ENCODE measurements at regions not wholly inside any gene's neighbourhood (a gene's known extent, or its start where the extent isn't known, plus 50 kb on each side); places are given as distances from the start of the nearest gene placed in this dataset.

- POLR2A ChIA-PET, result no interaction called here
These were observed 161.4 kb downstream of the AASDHPPT start for GRCh38 chr11:106238704-106239360.

GRCh38 chr11:106241601-106242257, 164.3 kb downstream of the AASDHPPT start:
- no peak overlapping the region for H3K27ac ChIP-seq (ENCODE audit: extremely low read depth, low read depth, low read length)
- ChIA-PET POLR2A (no interaction called here), CTCF (no interaction called here)
- no peaks in the 10 kb centered on the region for H3K9me3 ChIP-seq (ENCODE audit: control insufficient read depth, insufficient read depth, low read depth, low read length)
- TF ChIP-seq ZNF138 (tag by site-specific recombination; IDR thresholded peaks at IDR 0.05; ENCODE audit: borderline replicate concordance), result no peak
- TF ChIP-seq ZNF600 (tag by site-specific recombination; IDR thresholded peaks at IDR 0.05), result no peak
- TF ChIP-seq ZBTB1 (tag by site-specific recombination; IDR thresholded peaks at IDR 0.05), result no peak
- TF ChIP-seq, protein P1, sequence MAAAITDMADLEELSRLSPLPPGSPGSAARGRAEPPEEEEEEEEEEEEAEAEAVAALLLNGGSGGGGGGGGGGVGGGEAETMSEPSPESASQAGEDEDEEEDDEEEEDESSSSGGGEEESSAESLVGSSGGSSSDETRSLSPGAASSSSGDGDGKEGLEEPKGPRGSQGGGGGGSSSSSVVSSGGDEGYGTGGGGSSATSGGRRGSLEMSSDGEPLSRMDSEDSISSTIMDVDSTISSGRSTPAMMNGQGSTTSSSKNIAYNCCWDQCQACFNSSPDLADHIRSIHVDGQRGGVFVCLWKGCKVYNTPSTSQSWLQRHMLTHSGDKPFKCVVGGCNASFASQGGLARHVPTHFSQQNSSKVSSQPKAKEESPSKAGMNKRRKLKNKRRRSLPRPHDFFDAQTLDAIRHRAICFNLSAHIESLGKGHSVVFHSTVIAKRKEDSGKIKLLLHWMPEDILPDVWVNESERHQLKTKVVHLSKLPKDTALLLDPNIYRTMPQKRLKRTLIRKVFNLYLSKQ (tag by site-specific recombination; IDR thresholded peaks at IDR 0.05; ENCODE audit: borderline replicate concordance), result no peak
- no peak for TF ChIP-seq ZNF292 (tag by site-specific recombination; IDR thresholded peaks at IDR 0.05; ENCODE audit: borderline replicate concordance, low read depth)
- no peak for TF ChIP-seq ZNF48 (tag by site-specific recombination; IDR thresholded peaks at IDR 0.05)
- TF ChIP-seq ZNF544 (tag by site-specific recombination; IDR thresholded peaks at IDR 0.05), result no peak
- TF ChIP-seq HOXD13 (CRISPR knock-in tag; IDR thresholded peaks at IDR 0.05; ENCODE audit: borderline replicate concordance), result no peak
- TF ChIP-seq ZNF704 (tag by site-specific recombination; IDR thresholded peaks at IDR 0.05), result no peak
- TF ChIP-seq ZNF561 (tag by site-specific recombination; IDR thresholded peaks at IDR 0.05; ENCODE audit: borderline replicate concordance), result no peak
- TF ChIP-seq ZNF266 (tag by site-specific recombination; IDR thresholded peaks at IDR 0.05; ENCODE audit: low read depth), result no peak
- no peak for TF ChIP-seq GLIS1 (tag by site-specific recombination; IDR thresholded peaks at IDR 0.05)
- no peak for TF ChIP-seq ZNF324 (tag by site-specific recombination; IDR thresholded peaks at IDR 0.05)
- TF ChIP-seq, protein P2, sequence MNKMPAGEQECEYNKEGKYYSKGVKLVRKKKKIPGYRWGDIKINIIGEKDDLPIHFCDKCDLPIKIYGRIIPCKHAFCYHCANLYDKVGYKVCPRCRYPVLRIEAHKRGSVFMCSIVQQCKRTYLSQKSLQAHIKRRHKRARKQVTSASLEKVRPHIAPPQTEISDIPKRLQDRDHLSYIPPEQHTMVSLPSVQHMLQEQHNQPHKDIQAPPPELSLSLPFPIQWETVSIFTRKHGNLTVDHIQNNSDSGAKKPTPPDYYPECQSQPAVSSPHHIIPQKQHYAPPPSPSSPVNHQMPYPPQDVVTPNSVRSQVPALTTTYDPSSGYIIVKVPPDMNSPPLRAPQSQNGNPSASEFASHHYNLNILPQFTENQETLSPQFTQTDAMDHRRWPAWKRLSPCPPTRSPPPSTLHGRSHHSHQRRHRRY (tag by site-specific recombination; IDR thresholded peaks at IDR 0.05), result no peak
- TF ChIP-seq ZNF610 (tag by site-specific recombination; IDR thresholded peaks at IDR 0.05; ENCODE audit: borderline replicate concordance), result no peak
- H3K4me3 ChIP-seq (ENCODE audit: low read depth, low read length), result no peak overlapping the region
- no peaks in the 10 kb centered on the region for H3K36me3 ChIP-seq (ENCODE audit: control insufficient read depth in 2 of 2, insufficient read depth in 1 of 2, low read length in 2 of 2)
- H3K4me1 ChIP-seq (ENCODE audit: control insufficient read depth, insufficient read depth, low read length), result no peaks in the 10 kb centered on the region

More at GRCh38 chr11:106238704-106239360, 161.4 kb downstream of the AASDHPPT start:
- Histone ChIP-seq H3K4me1 (ENCODE audit: control insufficient read depth, insufficient read depth, low read length) (no peaks in the 10 kb centered on the region), H3K27ac (ENCODE audit: extremely low read depth, low read depth, low read length) (no peak overlapping the region), H3K4me3 (ENCODE audit: low read depth, low read length) (no peak overlapping the region), H3K9me3 (ENCODE audit: control insufficient read depth, insufficient read depth, low read depth, low read length) (no peaks in the 10 kb centered on the region), H3K36me3 (ENCODE audit: control insufficient read depth in 2 of 2, insufficient read depth in 1 of 2, low read length in 2 of 2) (no peaks in the 10 kb centered on the region)
- CTCF ChIA-PET, result no interaction called here
- no peak for TF ChIP-seq ZNF660 (tag by site-specific recombination; IDR thresholded peaks at IDR 0.05)
- no peak for TF ChIP-seq ZFP3 (tag by site-specific recombination; IDR thresholded peaks at IDR 0.05; ENCODE audit: low read depth)
- no peak for TF ChIP-seq WT1 (tag by site-specific recombination; IDR thresholded peaks at IDR 0.05)
- no peak for TF ChIP-seq ZNF2 (tag by site-specific recombination; IDR thresholded peaks at IDR 0.05)
- no peak for TF ChIP-seq ZNF529 (tag by site-specific recombination; IDR thresholded peaks at IDR 0.05; ENCODE audit: insufficient replicate concordance)
- TF ChIP-seq ZEB2 (tag by site-specific recombination; IDR thresholded peaks at IDR 0.05), result no peak
- TF ChIP-seq ZXDB (tag by site-specific recombination; IDR thresholded peaks at IDR 0.05), result no peak
- no peak for TF ChIP-seq ZBTB49 (tag by site-specific recombination; IDR thresholded peaks at IDR 0.05; ENCODE audit: low read depth)
- no peak for TF ChIP-seq ZNF768 (tag by site-specific recombination; IDR thresholded peaks at IDR 0.05)
- no peak for TF ChIP-seq PRDM1 (tag by site-specific recombination; IDR thresholded peaks at IDR 0.05)
- no peak for TF ChIP-seq ZNF10 (tag by site-specific recombination; IDR thresholded peaks at IDR 0.05)
- TF ChIP-seq ZNF704 (tag by site-specific recombination; IDR thresholded peaks at IDR 0.05), result no peak
- no peak for TF ChIP-seq ZNF596 (tag by site-specific recombination; IDR thresholded peaks at IDR 0.05)
- no peak for TF ChIP-seq ZNF19 (tag by site-specific recombination; IDR thresholded peaks at IDR 0.05; ENCODE audit: low read depth)
- no peak for TF ChIP-seq KLF1 (tag by site-specific recombination; IDR thresholded peaks at IDR 0.05)

Measured in HEK293 (cell line).